ENCODE measurements at regions not wholly inside any gene's neighbourhood (a gene's known extent, or its start where the extent isn't known, plus 50 kb on each side); places are given as distances from the start of the nearest gene placed in this dataset.

- TF ChIP-seq TAF1 (IDR thresholded peaks at IDR 0.05; ENCODE audit: borderline replicate concordance, insufficient read depth, low read length) (no peak), FOXP2 (optimal IDR thresholded peaks at IDR 0.05; ENCODE audit: borderline replicate concordance, extremely low read depth, extremely low read length, insufficient read depth) (no peak)
Measured at GRCh38 chr20:21026951-21027350, 79.2 kb downstream of the LINC00237 start.
